Uterus (tissue), 2 donors: ENCODE measurements at regions not wholly inside any gene's neighbourhood (a gene's known extent, or its start where the extent isn't known, plus 50 kb on each side); places are given as distances from the start of the nearest gene placed in this dataset.

Source experiments
- CTCF ChIP-seq, 4 experiments: fragments of 200-600 bp in 2 of 4; fragments of 450-650 bp in 2 of 4; sonication (generic) in 2 of 4; IDR thresholded peaks; one replicate each; pipeline ENCODE4 v1.5.1; 2016 to 2019; ENCODE audit warnings: antibody characterized with exemption in 4 of 4, mild to moderate bottlenecking in 2 of 4, moderate library complexity in 1 of 4
- POLR2A ChIP-seq, 2 donors: fragments of 450-650 bp; IDR thresholded peaks; one replicate each; pipeline ENCODE4 v1.6.1; 2016; ENCODE audit warnings: antibody characterized with exemption in 2 of 2, mild to moderate bottlenecking in 1 of 2, moderate library complexity in 1 of 2

- TF ChIP-seq POLR2A (IDR thresholded peaks at IDR 0.05) (no peak), CTCF (IDR thresholded peaks at IDR 0.05) (no peak)
Observed at GRCh38 chr7:121510302-121510701, 114.2 kb upstream of the FAM3C start.
